GM12875 (cell line): ENCODE measurements at regions not wholly inside any gene's neighbourhood (a gene's known extent, or its start where the extent isn't known, plus 50 kb on each side); places are given as distances from the start of the nearest gene placed in this dataset.

Source experiments
- H3K4me3 ChIP-seq: one replicate; pipeline ENCODE4 v1.5.1; 2011; ENCODE audit warnings: low read depth, low read length, control low read depth
- CTCF ChIP-seq: IDR thresholded peaks from 2 replicates; pipeline ENCODE4 v1.5.1; 2011; ENCODE audit warnings: low read depth, mild to moderate bottlenecking, control low read depth, inconsistent platforms, low read length, moderate library complexity, borderline replicate concordance; ENCODE audit not compliant: insufficient read depth

- H3K4me3 ChIP-seq, result no peak overlapping the region
- no peak for TF ChIP-seq CTCF
These were observed 608.2 kb downstream of the SOX6 start for GRCh38 chr11:15748132-15748531.

GRCh38 chr11:15748741-15749140 lies 607.6 kb downstream of the SOX6 start:
- TF ChIP-seq CTCF, result no peak
- no peak overlapping the region for H3K4me3 ChIP-seq

GRCh38 chr11:15750535-15751308 lies 605.6 kb downstream of the SOX6 start:
- TF ChIP-seq CTCF, result no peak
- H3K4me3 ChIP-seq, result no peak overlapping the region

- no peak for TF ChIP-seq CTCF
- no peak overlapping the region for H3K4me3 ChIP-seq
These were observed 602.1 kb downstream of the SOX6 start for GRCh38 chr11:15754221-15754620.

- TF ChIP-seq CTCF, result no peak
- no peak overlapping the region for H3K4me3 ChIP-seq
These were observed 599.2 kb downstream of the SOX6 start for GRCh38 chr11:15757048-15757698.

- TF ChIP-seq CTCF, result no peak
- H3K4me3 ChIP-seq, result no peak overlapping the region
These were observed 597.4 kb downstream of the SOX6 start for GRCh38 chr11:15758857-15759465.
